Neural cell (in vitro differentiated cells): ENCODE measurements at regions not wholly inside any gene's neighbourhood (a gene's known extent, or its start where the extent isn't known, plus 50 kb on each side); places are given as distances from the start of the nearest gene placed in this dataset.

Experiments used
- H2AFZ ChIP-seq: fragments of 200-600, 300-800 bp; sonication (generic), shearing (Covaris generic); 2 replicates; pipeline ENCODE4 v1.6.0; 2014; ENCODE audit warnings: low read depth, mild to moderate bottlenecking, antibody characterized with exemption, low read length, moderate library complexity
- H3F3A ChIP-seq: fragments of 200-600 bp; shearing (Covaris generic); 2 replicates; pipeline ENCODE4 v1.6.1; 2016; ENCODE audit warnings: mild to moderate bottlenecking, moderate library complexity, mixed read lengths, antibody characterized with exemption, low read length; ENCODE audit not compliant: insufficient read depth, poor library complexity, severe bottlenecking
- H3K27ac ChIP-seq: fragments of 200-600, 300-800 bp; sonication (generic), shearing (Covaris generic); 2 replicates; pipeline ENCODE4 v1.5.1; 2014; ENCODE audit warnings: mild to moderate bottlenecking, low read length, moderate library complexity
- H3K27me3 ChIP-seq: fragments of 300-800, 200-600 bp; sonication (generic), shearing (Covaris generic); 2 replicates; pipeline ENCODE4 v1.6.0; 2014; ENCODE audit warnings: mild to moderate bottlenecking, low read depth, low read length, moderate library complexity; ENCODE audit not compliant: insufficient read depth
- H3K36me3 ChIP-seq: fragments of 300-800, 200-600 bp; sonication (generic), shearing (Covaris generic); 2 replicates; pipeline ENCODE4 v1.5.1; 2014; ENCODE audit warnings: mild to moderate bottlenecking, antibody characterized with exemption, low read length, moderate library complexity; ENCODE audit not compliant: insufficient read depth
- H3K4me2 ChIP-seq: fragments of 300-800, 200-600 bp; sonication (generic), shearing (Covaris generic); 2 replicates; pipeline ENCODE4 v1.6.0; 2014; ENCODE audit warnings: mild to moderate bottlenecking, low read length
- H3K4me3 ChIP-seq: fragments of 300-800, 200-600 bp; sonication (generic), shearing (Covaris generic); 2 replicates; pipeline ENCODE4 v1.5.1; 2014; ENCODE audit warnings: mild to moderate bottlenecking, low read length, moderate library complexity
- H3K79me2 ChIP-seq: fragments of 200-600 bp; shearing (Covaris generic); replicated peaks from 2 replicates; pipeline ENCODE4 v1.6.0; 2014; ENCODE audit warnings: mild to moderate bottlenecking, low read length, moderate library complexity; ENCODE audit not compliant: insufficient read depth
- H3K9ac ChIP-seq: fragments of 300-800, 200-600 bp; sonication (generic), shearing (Covaris generic); 2 replicates; pipeline ENCODE4 v1.6.1; 2016; ENCODE audit warnings: mild to moderate bottlenecking, low read length, mixed read lengths
- H3K9me2 ChIP-seq: fragments of 200-600 bp; shearing (Covaris generic); 2 replicates; pipeline ENCODE4 v1.6.1; 2016; ENCODE audit warnings: mild to moderate bottlenecking, low read length, mixed read lengths; ENCODE audit not compliant: insufficient read depth
- H3K9me3 ChIP-seq: fragments of 200-600, 300-800 bp; sonication (generic), shearing (Covaris generic); 2 replicates; pipeline ENCODE4 v1.6.1; 2016; ENCODE audit warnings: mild to moderate bottlenecking, mixed run types, low read length, moderate library complexity, mixed read lengths
- H4K20me1 ChIP-seq: fragments of 200-600 bp; shearing (Covaris generic); 2 replicates; pipeline ENCODE4 v1.6.1; 2016; ENCODE audit warnings: mild to moderate bottlenecking, mixed run types; ENCODE audit not compliant: insufficient read depth
- EP300 ChIP-seq: fragments of 450-650 bp; conservative IDR thresholded peaks from 2 replicates; pipeline ENCODE4 v1.6.1; 2014; ENCODE audit warnings: antibody characterized with exemption, mild to moderate bottlenecking, moderate library complexity; ENCODE audit not compliant: poor library complexity, severe bottlenecking
- EZH2 ChIP-seq: fragments of 200-600, 300-800 bp; shearing (Covaris generic), sonication (generic); IDR thresholded peaks from 2 replicates; pipeline ENCODE4 v1.6.1; 2014; ENCODE audit warnings: antibody characterized with exemption, low read length, borderline replicate concordance, mild to moderate bottlenecking; ENCODE audit not compliant: insufficient read depth, poor library complexity, severe bottlenecking
- MXI1 ChIP-seq: fragments of 450-650 bp; conservative IDR thresholded peaks from 2 replicates; pipeline ENCODE4 v1.6.1; 2014; ENCODE audit warnings: antibody characterized with exemption, mild to moderate bottlenecking; ENCODE audit not compliant: poor library complexity, severe bottlenecking
- POLR2AphosphoS5 ChIP-seq: IDR thresholded peaks from 2 replicates; pipeline ENCODE4 v1.6.1; 2012
- RAD21 ChIP-seq: fragments of 450-650 bp; conservative IDR thresholded peaks from 2 replicates; pipeline ENCODE4 v1.6.1; 2014; ENCODE audit warnings: antibody characterized with exemption, mild to moderate bottlenecking, moderate library complexity
- SMC3 ChIP-seq: fragments of 450-650 bp; conservative IDR thresholded peaks from 2 replicates; pipeline ENCODE4 v1.6.1; 2014; ENCODE audit warnings: antibody characterized with exemption, mild to moderate bottlenecking, moderate library complexity; ENCODE audit not compliant: poor library complexity
- TAF1 ChIP-seq: IDR thresholded peaks from 2 replicates; pipeline ENCODE4 v1.6.1; 2012; ENCODE audit warnings: low read depth
- TF ChIP-seq, protein P1 (sequence below): IDR thresholded peaks from 2 replicates; pipeline ENCODE4 v1.6.1; 2012; ENCODE audit warnings: borderline replicate concordance
- TF ChIP-seq, protein P2 (sequence below): fragments of 450-650 bp; IDR thresholded peaks from 2 replicates; pipeline ENCODE4 v1.5.1; 2014; ENCODE audit warnings: antibody characterized with exemption, mild to moderate bottlenecking, moderate library complexity; ENCODE audit not compliant: poor library complexity, severe bottlenecking

DNA sequence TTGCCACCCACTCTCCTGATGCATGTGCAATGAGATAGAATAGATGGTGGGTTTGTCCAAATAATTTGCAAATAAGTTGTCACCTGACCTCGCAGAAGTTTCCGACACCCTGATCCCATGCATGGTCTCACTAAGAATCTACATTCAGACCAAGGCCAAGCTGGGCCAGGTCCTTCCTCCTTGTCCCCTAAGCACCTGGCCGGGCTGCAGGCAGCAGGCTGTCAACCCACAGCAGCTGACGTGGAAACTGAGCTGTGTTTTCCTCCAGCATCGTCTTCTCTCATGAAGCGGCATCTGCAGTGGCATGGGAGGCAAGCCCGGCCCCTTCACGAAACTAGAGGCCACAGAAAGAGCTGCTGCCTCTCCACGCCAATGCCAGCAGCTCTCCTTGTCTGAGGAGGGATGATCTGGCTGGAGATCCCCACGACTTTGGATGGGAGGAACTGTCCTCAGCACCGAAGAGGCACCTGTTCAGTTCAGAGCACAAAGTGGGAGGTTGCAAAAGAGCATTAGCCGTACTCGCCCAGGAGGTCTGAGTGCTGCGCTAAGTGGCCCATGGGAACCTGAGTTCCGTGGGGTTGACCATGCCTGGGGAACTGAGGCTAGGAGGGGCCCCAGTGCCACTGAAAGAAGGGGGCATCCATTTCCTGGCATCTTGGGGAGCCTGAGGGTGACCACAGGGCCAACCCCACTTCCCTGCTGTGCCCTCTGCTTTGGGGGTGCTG is 110.5 kb upstream of the INSIG1 start:
- Histone ChIP-seq H4K20me1 (no peaks in the 10 kb centered on the region), H3K27ac (no peak overlapping the region), H3K79me2 (no peaks in the 10 kb centered on the region), H3K9ac (no peak overlapping the region), H3K27me3 (no peaks in the 10 kb centered on the region), H3K36me3 (no peaks in the 10 kb centered on the region), H3K4me3 (no peak overlapping the region), H2AFZ (no peak overlapping the region), H3F3A (no peaks in the 10 kb centered on the region), H3K9me2 (no peaks in the 10 kb centered on the region), H3K9me3 (peaks cover 15% of the 10 kb centered on the region), H3K4me2 (no peak overlapping the region)
- TF ChIP-seq MXI1 (no peak), EP300 (no peak), TAF1 (no peak), SMC3 (no peak), RAD21 (no peak), POLR2AphosphoS5 (no peak)
- TF ChIP-seq, protein P1, sequence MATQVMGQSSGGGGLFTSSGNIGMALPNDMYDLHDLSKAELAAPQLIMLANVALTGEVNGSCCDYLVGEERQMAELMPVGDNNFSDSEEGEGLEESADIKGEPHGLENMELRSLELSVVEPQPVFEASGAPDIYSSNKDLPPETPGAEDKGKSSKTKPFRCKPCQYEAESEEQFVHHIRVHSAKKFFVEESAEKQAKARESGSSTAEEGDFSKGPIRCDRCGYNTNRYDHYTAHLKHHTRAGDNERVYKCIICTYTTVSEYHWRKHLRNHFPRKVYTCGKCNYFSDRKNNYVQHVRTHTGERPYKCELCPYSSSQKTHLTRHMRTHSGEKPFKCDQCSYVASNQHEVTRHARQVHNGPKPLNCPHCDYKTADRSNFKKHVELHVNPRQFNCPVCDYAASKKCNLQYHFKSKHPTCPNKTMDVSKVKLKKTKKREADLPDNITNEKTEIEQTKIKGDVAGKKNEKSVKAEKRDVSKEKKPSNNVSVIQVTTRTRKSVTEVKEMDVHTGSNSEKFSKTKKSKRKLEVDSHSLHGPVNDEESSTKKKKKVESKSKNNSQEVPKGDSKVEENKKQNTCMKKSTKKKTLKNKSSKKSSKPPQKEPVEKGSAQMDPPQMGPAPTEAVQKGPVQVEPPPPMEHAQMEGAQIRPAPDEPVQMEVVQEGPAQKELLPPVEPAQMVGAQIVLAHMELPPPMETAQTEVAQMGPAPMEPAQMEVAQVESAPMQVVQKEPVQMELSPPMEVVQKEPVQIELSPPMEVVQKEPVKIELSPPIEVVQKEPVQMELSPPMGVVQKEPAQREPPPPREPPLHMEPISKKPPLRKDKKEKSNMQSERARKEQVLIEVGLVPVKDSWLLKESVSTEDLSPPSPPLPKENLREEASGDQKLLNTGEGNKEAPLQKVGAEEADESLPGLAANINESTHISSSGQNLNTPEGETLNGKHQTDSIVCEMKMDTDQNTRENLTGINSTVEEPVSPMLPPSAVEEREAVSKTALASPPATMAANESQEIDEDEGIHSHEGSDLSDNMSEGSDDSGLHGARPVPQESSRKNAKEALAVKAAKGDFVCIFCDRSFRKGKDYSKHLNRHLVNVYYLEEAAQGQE, result no peak
- TF ChIP-seq, protein P2, sequence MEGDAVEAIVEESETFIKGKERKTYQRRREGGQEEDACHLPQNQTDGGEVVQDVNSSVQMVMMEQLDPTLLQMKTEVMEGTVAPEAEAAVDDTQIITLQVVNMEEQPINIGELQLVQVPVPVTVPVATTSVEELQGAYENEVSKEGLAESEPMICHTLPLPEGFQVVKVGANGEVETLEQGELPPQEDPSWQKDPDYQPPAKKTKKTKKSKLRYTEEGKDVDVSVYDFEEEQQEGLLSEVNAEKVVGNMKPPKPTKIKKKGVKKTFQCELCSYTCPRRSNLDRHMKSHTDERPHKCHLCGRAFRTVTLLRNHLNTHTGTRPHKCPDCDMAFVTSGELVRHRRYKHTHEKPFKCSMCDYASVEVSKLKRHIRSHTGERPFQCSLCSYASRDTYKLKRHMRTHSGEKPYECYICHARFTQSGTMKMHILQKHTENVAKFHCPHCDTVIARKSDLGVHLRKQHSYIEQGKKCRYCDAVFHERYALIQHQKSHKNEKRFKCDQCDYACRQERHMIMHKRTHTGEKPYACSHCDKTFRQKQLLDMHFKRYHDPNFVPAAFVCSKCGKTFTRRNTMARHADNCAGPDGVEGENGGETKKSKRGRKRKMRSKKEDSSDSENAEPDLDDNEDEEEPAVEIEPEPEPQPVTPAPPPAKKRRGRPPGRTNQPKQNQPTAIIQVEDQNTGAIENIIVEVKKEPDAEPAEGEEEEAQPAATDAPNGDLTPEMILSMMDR, result no peak

DNA sequence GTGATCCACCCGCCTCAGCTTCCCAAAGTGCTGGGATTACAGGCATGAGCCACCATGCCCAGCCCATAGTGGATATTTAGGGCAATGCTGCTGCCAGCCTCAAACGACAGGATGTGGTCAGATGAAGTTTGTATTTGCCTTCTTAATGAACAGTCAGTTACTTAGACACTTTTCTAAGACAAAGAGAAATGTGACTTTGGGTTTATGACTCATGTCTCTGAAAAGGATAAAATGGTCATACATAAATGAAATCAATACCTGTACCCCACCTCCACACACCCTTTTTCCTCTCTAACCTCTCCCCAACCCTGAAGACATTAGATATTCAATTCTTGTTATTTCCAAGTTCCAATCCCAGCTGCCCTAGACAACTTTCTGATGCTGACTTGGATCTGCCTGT is 109.3 kb upstream of the INSIG1 start:
- Histone ChIP-seq H3K9ac (no peak overlapping the region), H3K4me3 (no peak overlapping the region), H3K27me3 (no peaks in the 10 kb centered on the region), H3K79me2 (no peaks in the 10 kb centered on the region), H3K9me3 (peaks cover 15% of the 10 kb centered on the region), H3K9me2 (no peaks in the 10 kb centered on the region), H3K4me2 (no peak overlapping the region), H3F3A (no peaks in the 10 kb centered on the region), H2AFZ (no peak overlapping the region), H3K36me3 (no peaks in the 10 kb centered on the region), H4K20me1 (no peaks in the 10 kb centered on the region), H3K27ac (no peak overlapping the region)
- no peak for TF ChIP-seq EZH2
- no peak for TF ChIP-seq POLR2AphosphoS5
- TF ChIP-seq EP300, result no peak
- TF ChIP-seq, protein P2, result no peak
- no peak for TF ChIP-seq TAF1
- TF ChIP-seq MXI1, result no peak
- TF ChIP-seq SMC3, result no peak
- TF ChIP-seq, protein P1, result no peak
- TF ChIP-seq RAD21, result no peak
